CD4-positive, CD25-positive, alpha-beta regulatory T cell (primary cell): ENCODE measurements at regions not wholly inside any gene's neighbourhood (a gene's known extent, or its start where the extent isn't known, plus 50 kb on each side); places are given as distances from the start of the nearest gene placed in this dataset.
"Not testable (repeated sequence)": the region's sequence is repeated elsewhere in the genome, so short reads cannot be mapped to it uniquely, and the experiment has no call there.

ENCODE experiments used
- ATAC-seq, 2 donors: fragments of 150-1000 bp; cut with Tn5 transposase; one replicate each; pipeline ENCODE4 v1.10.0; 2021; ENCODE audit warnings: low read depth in 2 of 2, moderate number of reproducible peaks in 2 of 2, moderate library complexity in 1 of 2
- DNase-seq, 3 donors: peaks; one replicate each; pipeline versions ENCODE4 v3.0.0 to v3.0.0-alpha.2; 2012 to 2022; ENCODE audit warnings: mixed read lengths in 1 of 3
- H3K27ac ChIP-seq: one replicate; pipeline ENCODE4 v1.7.0; 2013; ENCODE audit warnings: mild to moderate bottlenecking, low read length; ENCODE audit not compliant: insufficient read depth, poor library complexity, severe bottlenecking
- H3K27me3 ChIP-seq: one replicate; pipeline ENCODE4 v1.7.0; 2013; ENCODE audit warnings: low read length; ENCODE audit not compliant: control insufficient read depth, insufficient read depth
- H3K36me3 ChIP-seq: one replicate; pipeline ENCODE4 v1.7.0; 2013; ENCODE audit warnings: mild to moderate bottlenecking, low read length, moderate library complexity; ENCODE audit not compliant: control insufficient read depth, insufficient read depth
- H3K4me1 ChIP-seq: 2 replicates; pipeline ENCODE4 v1.7.0; 2013; ENCODE audit warnings: mild to moderate bottlenecking, low read length; ENCODE audit not compliant: insufficient read depth, control insufficient read depth, poor library complexity, severe bottlenecking
- H3K4me3 ChIP-seq: one replicate; pipeline ENCODE4 v1.7.0; 2013; ENCODE audit warnings: low read depth, mild to moderate bottlenecking, low read length, moderate library complexity
- H3K9me3 ChIP-seq, 2 experiments: 1 replicate in 1 of 2; 2 replicates in 1 of 2; pipeline ENCODE4 v1.7.0; 2013; ENCODE audit warnings: low read length in 2 of 2, mild to moderate bottlenecking in 1 of 2, moderate library complexity in 1 of 2; ENCODE audit not compliant: control insufficient read depth in 2 of 2
- H3K27ac Mint-ChIP-seq, 3 donors: one replicate each; pipeline ENCODE4 v1.8.0; 2020 to 2022; ENCODE audit warnings: mild to moderate bottlenecking in 3 of 3, mixed read lengths in 3 of 3, moderate library complexity in 2 of 3
- H3K27me3 Mint-ChIP-seq: one replicate; pipeline ENCODE4 v1.8.0; 2022; ENCODE audit warnings: mild to moderate bottlenecking, mixed read lengths
- H3K36me3 Mint-ChIP-seq: one replicate; pipeline ENCODE4 v1.8.0; 2020; ENCODE audit warnings: mixed read lengths
- H3K4me1 Mint-ChIP-seq, 4 donors: one replicate each; pipeline ENCODE4 v1.8.0; 2020 to 2022; ENCODE audit warnings: mixed read lengths in 4 of 4, mild to moderate bottlenecking in 1 of 4
- H3K4me3 Mint-ChIP-seq, 4 donors: one replicate each; pipeline ENCODE4 v1.8.0; 2020 to 2022; ENCODE audit warnings: mild to moderate bottlenecking in 4 of 4, mixed read lengths in 4 of 4, moderate library complexity in 3 of 4
- H3K9me3 Mint-ChIP-seq, 7 donors: one replicate each; pipeline ENCODE4 v1.8.0; 2020 to 2022; ENCODE audit warnings: mixed read lengths in 7 of 7, mild to moderate bottlenecking in 3 of 7, moderate library complexity in 2 of 7

DNA sequence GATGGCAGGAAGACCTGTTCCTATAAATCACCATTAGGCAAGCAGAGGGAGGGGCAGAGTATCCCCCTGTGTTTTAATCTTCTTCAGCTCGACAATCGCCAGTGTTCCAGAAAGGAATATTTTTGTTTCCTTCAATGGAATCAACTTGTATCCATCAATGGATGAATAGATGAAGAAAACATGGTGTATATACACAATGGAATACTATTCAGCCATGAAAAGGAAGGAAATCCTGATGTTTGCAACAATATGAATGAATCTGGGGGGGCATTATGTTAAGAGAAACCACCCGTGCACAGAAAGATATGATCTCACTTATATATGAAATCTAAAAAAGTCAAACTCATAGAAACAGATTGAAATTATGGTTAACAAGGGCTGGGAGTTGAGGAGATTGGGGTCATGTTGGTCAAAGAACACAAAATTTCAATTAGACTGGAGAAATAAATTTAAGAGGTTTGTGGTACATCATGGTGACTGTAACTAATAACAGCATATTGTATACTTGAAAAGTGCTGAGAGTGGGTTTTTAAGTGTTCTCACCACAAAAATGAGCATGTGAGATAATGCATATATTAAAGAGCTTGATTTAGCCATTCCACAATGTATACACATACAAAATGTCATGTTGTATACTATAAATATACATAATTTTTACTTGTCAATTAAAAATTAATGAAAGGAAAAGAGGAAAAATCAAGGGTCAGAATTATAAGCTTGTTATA lies 64.2 kb upstream of the ITGA11 start:
- Mint-ChIP-seq H3K27me3 (peaks cover 6% of the 10 kb centered on the region), H3K4me3 (no peak overlapping the region), H3K4me1 (peaks cover 0 to 2% (median 0%) of the 10 kb centered on the region in 4 donors), H3K9me3 (peaks cover 0 to 5% (median 0%) of the 10 kb centered on the region in 7 donors), H3K27ac (no peak overlapping the region), H3K36me3 (no peaks in the 10 kb centered on the region)
- DNase-seq: no peak
- H3K27me3 ChIP-seq: peaks cover 2% of the 10 kb centered on the region
- H3K9me3 ChIP-seq: no peaks in the 10 kb centered on the region
- no peak for ATAC-seq
- no peak overlapping the region for H3K4me3 ChIP-seq
- no peaks in the 10 kb centered on the region for H3K4me1 ChIP-seq
- H3K27ac ChIP-seq: no peak overlapping the region
- no peaks in the 10 kb centered on the region for H3K36me3 ChIP-seq

- H3K27me3 Mint-ChIP-seq, H3K27me3 ChIP-seq, H3K9me3 ChIP-seq, H3K4me1 Mint-ChIP-seq, DNase-seq, H3K4me1 ChIP-seq, H3K36me3 Mint-ChIP-seq, H3K36me3 ChIP-seq, H3K27ac ChIP-seq, H3K4me3 ChIP-seq, H3K4me3 Mint-ChIP-seq, ATAC-seq, H3K9me3 Mint-ChIP-seq, H3K27ac Mint-ChIP-seq: not testable (repeated sequence)
These were observed 64.8 kb upstream of the ITGA11 start for GRCh38 chr15:68496751-68497150.

DNA sequence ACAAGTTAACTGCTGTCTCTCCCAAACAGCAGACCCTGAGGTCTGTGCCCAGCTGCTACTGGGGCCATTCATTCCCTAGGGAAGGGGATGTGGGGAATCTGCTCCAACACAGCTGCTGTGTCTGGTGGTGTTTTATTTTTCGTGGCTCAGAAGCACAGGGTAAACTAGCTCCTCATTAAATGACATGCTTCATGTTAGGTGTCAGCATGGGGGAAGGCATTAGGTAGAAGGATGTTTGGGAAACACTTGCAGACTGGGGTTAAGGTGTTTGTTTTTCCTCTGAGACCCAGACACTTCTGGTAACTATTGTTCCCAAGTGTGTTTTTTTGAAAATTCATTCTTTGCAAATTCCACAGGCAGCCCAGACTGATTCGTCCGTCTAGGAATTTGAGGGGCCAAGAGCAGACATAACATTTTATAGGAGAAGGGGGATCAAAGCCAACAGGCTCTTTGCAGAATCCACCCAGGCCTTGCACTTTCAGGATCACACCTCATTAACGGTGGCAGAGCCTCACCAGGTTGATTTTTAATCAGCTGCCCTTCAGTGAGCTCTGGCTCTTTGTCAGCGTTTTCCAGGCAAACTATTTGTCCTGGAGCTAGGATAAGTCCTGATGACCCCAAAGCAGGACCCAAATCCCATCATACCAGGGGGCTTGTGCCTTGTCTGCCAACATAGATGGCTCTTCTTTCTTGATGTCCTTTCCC lies 65.4 kb upstream of the ITGA11 start:
- Histone ChIP-seq H3K27ac (no peak overlapping the region), H3K9me3 (no peaks in the 10 kb centered on the region), H3K27me3 (peaks cover 2% of the 10 kb centered on the region), H3K4me3 (no peak overlapping the region), H3K4me1 (no peaks in the 10 kb centered on the region), H3K36me3 (no peaks in the 10 kb centered on the region)
- no peak overlapping the region for H3K27ac Mint-ChIP-seq
- H3K36me3 Mint-ChIP-seq: no peaks in the 10 kb centered on the region
- H3K4me3 Mint-ChIP-seq: no peak overlapping the region
- ATAC-seq (no peak), DNase-seq (no peak)
- H3K9me3 Mint-ChIP-seq: peaks cover 0 to 5% (median 0%) of the 10 kb centered on the region in 7 donors
- H3K4me1 Mint-ChIP-seq: no peaks in the 10 kb centered on the region
- H3K27me3 Mint-ChIP-seq: peaks cover 9% of the 10 kb centered on the region

DNA sequence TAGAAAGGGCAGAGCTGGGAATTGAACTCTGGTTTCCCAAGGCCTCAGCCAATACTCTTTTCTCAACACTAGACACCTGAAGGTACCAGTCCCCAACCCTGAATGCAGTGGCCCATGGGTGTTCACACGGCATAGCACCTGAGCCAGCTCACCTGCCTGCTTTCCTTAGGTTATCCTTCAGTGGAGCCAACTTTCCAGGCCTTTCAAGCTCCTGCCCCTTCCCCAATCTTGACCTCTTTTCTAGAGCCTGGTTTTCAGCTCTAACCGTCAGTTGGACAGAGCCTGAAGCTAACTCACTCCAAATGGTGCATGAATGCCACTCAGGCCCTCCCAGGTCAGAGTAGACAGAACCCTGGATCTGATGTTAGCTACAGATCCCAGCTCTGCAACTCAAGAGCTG lies 66.1 kb upstream of the ITGA11 start:
- peaks cover 0 to 5% (median 0%) of the 10 kb centered on the region in 7 donors for H3K9me3 Mint-ChIP-seq
- H3K4me1 Mint-ChIP-seq: no peaks in the 10 kb centered on the region
- Histone ChIP-seq H3K27ac (no peak overlapping the region), H3K36me3 (no peaks in the 10 kb centered on the region), H3K27me3 (peaks cover 2% of the 10 kb centered on the region), H3K9me3 (no peaks in the 10 kb centered on the region), H3K4me1 (no peaks in the 10 kb centered on the region), H3K4me3 (no peak overlapping the region)
- H3K27ac Mint-ChIP-seq: no peak overlapping the region
- peaks cover 9% of the 10 kb centered on the region for H3K27me3 Mint-ChIP-seq
- no peak overlapping the region for H3K4me3 Mint-ChIP-seq
- no peaks in the 10 kb centered on the region for H3K36me3 Mint-ChIP-seq
- ATAC-seq (no peak), DNase-seq (no peak)

DNA sequence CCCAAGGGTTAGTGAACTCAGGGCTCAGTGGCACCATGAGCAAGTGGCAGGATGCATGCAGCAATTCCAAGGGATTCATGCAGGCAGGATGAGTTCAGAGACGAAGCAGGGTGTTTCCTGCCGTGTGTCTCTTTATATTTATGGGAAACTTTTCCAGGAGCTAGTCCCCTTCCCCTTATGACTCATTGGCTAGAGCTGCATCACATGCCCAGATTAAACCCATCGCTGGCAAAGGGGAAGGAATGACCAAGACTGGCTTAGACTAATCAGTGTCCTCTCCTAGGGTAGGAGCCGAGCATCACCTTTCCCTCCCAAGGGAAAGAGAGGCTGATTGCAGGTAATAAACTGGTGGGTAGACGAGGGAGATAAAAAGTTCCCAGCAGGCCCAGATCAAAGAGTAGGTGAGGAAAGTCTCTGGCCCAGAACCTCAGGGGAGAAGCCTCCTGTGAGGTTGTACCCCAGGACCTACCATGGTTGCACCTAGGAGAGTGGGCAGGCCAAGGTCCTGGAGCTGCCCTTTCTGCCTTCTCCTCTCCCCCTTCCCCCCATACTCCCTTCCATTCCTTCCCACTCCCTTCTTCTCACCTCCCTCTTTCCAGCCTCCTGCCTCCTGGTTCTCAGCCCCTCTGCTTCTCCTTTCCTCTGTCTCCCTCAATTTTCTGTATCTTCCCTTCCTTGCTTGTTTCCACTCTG lies 67.8 kb upstream of the ITGA11 start:
- Mint-ChIP-seq H3K4me3 (no peak overlapping the region), H3K27me3 (peaks cover 14% of the 10 kb centered on the region), H3K27ac (peak overlapping the region in 1 of 3 donors; percentile 49), H3K4me1 (peaks cover 0 to 4% (median 0%) of the 10 kb centered on the region in 4 donors), H3K36me3 (no peaks in the 10 kb centered on the region), H3K9me3 (peaks cover 0 to 2% (median 0%) of the 10 kb centered on the region in 7 donors)
- no peak for ATAC-seq
- no peaks in the 10 kb centered on the region for H3K4me1 ChIP-seq
- DNase-seq: no peak
- no peak overlapping the region for H3K27ac ChIP-seq
- no peaks in the 10 kb centered on the region for H3K36me3 ChIP-seq
- H3K4me3 ChIP-seq: no peak overlapping the region
- no peaks in the 10 kb centered on the region for H3K9me3 ChIP-seq
- no peaks in the 10 kb centered on the region for H3K27me3 ChIP-seq

- Histone ChIP-seq H3K9me3 (no peaks in the 10 kb centered on the region), H3K36me3 (no peaks in the 10 kb centered on the region), H3K27ac (no peak overlapping the region), H3K4me1 (no peaks in the 10 kb centered on the region), H3K4me3 (no peak overlapping the region), H3K27me3 (no peaks in the 10 kb centered on the region)
- Mint-ChIP-seq H3K27ac (no peak overlapping the region), H3K4me3 (no peak overlapping the region), H3K36me3 (no peaks in the 10 kb centered on the region), H3K27me3 (peaks cover 22% of the 10 kb centered on the region), H3K9me3 (no peaks in the 10 kb centered on the region), H3K4me1 (peaks cover 0 to 6% (median 0%) of the 10 kb centered on the region in 4 donors)
- DNase-seq: no peak
- ATAC-seq: no peak
These were observed 68.6 kb upstream of the ITGA11 start for GRCh38 chr15:68500363-68501258.

- Histone ChIP-seq H3K36me3 (no peaks in the 10 kb centered on the region), H3K9me3 (no peaks in the 10 kb centered on the region), H3K4me1 (no peaks in the 10 kb centered on the region), H3K27ac (no peak overlapping the region), H3K27me3 (no peaks in the 10 kb centered on the region), H3K4me3 (no peak overlapping the region)
- Mint-ChIP-seq H3K4me3 (no peak overlapping the region), H3K9me3 (no peaks in the 10 kb centered on the region), H3K27me3 (peaks cover 25% of the 10 kb centered on the region), H3K4me1 (peaks cover 0 to 6% (median 0%) of the 10 kb centered on the region in 4 donors), H3K27ac (no peak overlapping the region), H3K36me3 (no peaks in the 10 kb centered on the region)
- DNase-seq (no peak), ATAC-seq (no peak)
These were observed 69.3 kb upstream of the ITGA11 start for GRCh38 chr15:68501259-68501591.
